Fibroblast of lung (primary cell): ENCODE measurements at regions not wholly inside any gene's neighbourhood (a gene's known extent, or its start where the extent isn't known, plus 50 kb on each side); places are given as distances from the start of the nearest gene placed in this dataset.

Source experiments
- DNase-seq, 2 donors: peaks; one replicate each; pipeline versions ENCODE4 v3.0.0 to v3.0.0-alpha.2; 2010; ENCODE audit warnings: low read depth in 2 of 2
- H2AFZ ChIP-seq: 2 replicates; pipeline ENCODE4 v1.5.1; 2012; ENCODE audit warnings: low read length, control low read depth, inconsistent platforms
- H3K27ac ChIP-seq: 2 replicates; pipeline ENCODE4 v1.5.1; 2011; ENCODE audit warnings: low read length, control low read depth; ENCODE audit not compliant: insufficient read depth
- H3K27me3 ChIP-seq: 2 replicates; pipeline ENCODE4 v1.5.1; 2011; ENCODE audit warnings: mild to moderate bottlenecking, low read length; ENCODE audit not compliant: control insufficient read depth, insufficient read depth
- H3K36me3 ChIP-seq: 2 replicates; pipeline ENCODE4 v1.5.1; 2011; ENCODE audit warnings: low read length; ENCODE audit not compliant: control insufficient read depth, insufficient read depth
- H3K4me1 ChIP-seq: 2 replicates; pipeline ENCODE4 v1.5.1; 2011; ENCODE audit warnings: low read length; ENCODE audit not compliant: control insufficient read depth, insufficient read depth; ENCODE audit errors: extremely low read depth
- H3K4me2 ChIP-seq: 2 replicates; pipeline ENCODE4 v1.5.1; 2011; ENCODE audit warnings: low read length, control low read depth; ENCODE audit not compliant: insufficient read depth; ENCODE audit errors: extremely low read depth
- H3K4me3 ChIP-seq, 4 experiments: fragments of 200-600 bp in 1 of 4; sonication (generic) in 1 of 4; replicated peaks in 1 of 4; 2 replicates each; pipeline ENCODE4 v1.5.1; 2011 to 2016; ENCODE audit warnings: low read length in 4 of 4, low read depth in 3 of 4, mild to moderate bottlenecking in 3 of 4, control low read depth in 2 of 4, inconsistent platforms in 1 of 4, mixed read lengths in 1 of 4; ENCODE audit not compliant: insufficient read depth in 1 of 4; ENCODE audit errors: control extremely low read depth in 1 of 4
- H3K79me2 ChIP-seq: 2 replicates; pipeline ENCODE4 v1.5.1; 2012; ENCODE audit warnings: mild to moderate bottlenecking, low read length, inconsistent platforms; ENCODE audit not compliant: control insufficient read depth, insufficient read depth
- H3K9ac ChIP-seq: 2 replicates; pipeline ENCODE4 v1.5.1; 2011; ENCODE audit warnings: mild to moderate bottlenecking, low read length, control low read depth; ENCODE audit not compliant: insufficient read depth
- H3K9me3 ChIP-seq: 2 replicates; pipeline ENCODE4 v1.5.1; 2012; ENCODE audit warnings: low read depth, low read length; ENCODE audit not compliant: control insufficient read depth, insufficient read depth
- H4K20me1 ChIP-seq: 2 replicates; pipeline ENCODE4 v1.5.1; 2011; ENCODE audit warnings: low read length; ENCODE audit not compliant: control insufficient read depth, insufficient read depth; ENCODE audit errors: extremely low read depth
- EZH2 ChIP-seq: IDR thresholded peaks from 2 replicates; pipeline ENCODE4 v1.5.1; 2012; ENCODE audit warnings: low read length, control low read depth, mild to moderate bottlenecking; ENCODE audit errors: missing control alignments
- TF ChIP-seq, protein P1 (sequence below), 2 donors: IDR thresholded peaks in 1 of 2; conservative IDR thresholded peaks in 1 of 2; 1 replicate in 1 of 2; 2 replicates in 1 of 2; pipeline ENCODE4 v1.5.1; 2011 to 2012; ENCODE audit warnings: low read length in 2 of 2, control low read depth in 1 of 2, inconsistent platforms in 1 of 2, low read depth in 1 of 2, mild to moderate bottlenecking in 1 of 2

DNA sequence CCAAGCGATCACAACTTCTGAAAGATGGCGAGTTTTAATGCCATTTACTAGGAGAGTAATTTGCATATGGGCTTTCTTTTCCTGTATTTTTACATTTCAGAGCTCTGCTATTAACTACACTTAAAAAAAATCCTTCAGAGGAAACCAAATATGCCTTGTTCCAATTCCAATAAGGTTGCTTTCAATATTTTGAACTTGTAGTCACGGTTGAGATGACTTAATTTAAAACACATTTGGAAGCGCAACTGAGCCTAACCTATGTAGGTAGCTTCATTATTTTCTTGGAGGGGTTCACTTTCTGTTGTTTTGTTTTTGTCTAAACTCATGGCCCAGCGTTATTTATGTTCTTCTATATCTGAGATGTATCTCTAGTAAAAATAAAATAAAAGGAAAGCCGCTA, 93.4 kb downstream of the BLID start:
- Histone ChIP-seq H4K20me1 (no peaks in the 10 kb centered on the region), H3K4me3 (no peak overlapping the region), H3K27ac (no peak overlapping the region), H3K36me3 (no peaks in the 10 kb centered on the region), H3K9ac (no peak overlapping the region), H3K4me2 (no peak overlapping the region), H2AFZ (no peak overlapping the region), H3K27me3 (no peaks in the 10 kb centered on the region), H3K4me1 (no peaks in the 10 kb centered on the region), H3K9me3 (no peaks in the 10 kb centered on the region), H3K79me2 (no peaks in the 10 kb centered on the region)
- DNase-seq = no peak
- TF ChIP-seq, protein P1, sequence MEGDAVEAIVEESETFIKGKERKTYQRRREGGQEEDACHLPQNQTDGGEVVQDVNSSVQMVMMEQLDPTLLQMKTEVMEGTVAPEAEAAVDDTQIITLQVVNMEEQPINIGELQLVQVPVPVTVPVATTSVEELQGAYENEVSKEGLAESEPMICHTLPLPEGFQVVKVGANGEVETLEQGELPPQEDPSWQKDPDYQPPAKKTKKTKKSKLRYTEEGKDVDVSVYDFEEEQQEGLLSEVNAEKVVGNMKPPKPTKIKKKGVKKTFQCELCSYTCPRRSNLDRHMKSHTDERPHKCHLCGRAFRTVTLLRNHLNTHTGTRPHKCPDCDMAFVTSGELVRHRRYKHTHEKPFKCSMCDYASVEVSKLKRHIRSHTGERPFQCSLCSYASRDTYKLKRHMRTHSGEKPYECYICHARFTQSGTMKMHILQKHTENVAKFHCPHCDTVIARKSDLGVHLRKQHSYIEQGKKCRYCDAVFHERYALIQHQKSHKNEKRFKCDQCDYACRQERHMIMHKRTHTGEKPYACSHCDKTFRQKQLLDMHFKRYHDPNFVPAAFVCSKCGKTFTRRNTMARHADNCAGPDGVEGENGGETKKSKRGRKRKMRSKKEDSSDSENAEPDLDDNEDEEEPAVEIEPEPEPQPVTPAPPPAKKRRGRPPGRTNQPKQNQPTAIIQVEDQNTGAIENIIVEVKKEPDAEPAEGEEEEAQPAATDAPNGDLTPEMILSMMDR (conservative IDR thresholded peaks at IDR 0.05 in 1 of 2, IDR thresholded peaks at IDR 0.05 in 1 of 2; ENCODE audit: low read depth in 1 of 2, low read length in 2 of 2) = no peak
- no peak for TF ChIP-seq EZH2

DNA sequence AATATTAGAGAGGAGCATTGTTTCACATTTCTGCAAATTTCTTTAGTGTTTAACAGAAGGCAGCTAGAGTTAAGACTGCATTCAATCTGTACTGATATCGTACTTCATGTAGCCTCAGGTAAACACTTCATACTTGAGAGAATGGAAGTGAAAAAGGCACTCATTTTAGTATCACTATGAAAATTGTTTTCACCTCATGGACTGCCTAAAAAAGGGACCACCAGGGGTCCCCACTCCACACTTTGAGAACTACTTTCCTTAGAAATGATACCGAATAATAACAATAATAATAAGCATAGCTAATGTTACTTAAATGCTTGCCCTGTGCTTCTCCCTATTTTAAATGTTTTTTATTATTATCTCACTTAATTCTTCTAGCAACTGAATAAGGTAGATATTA, 95.1 kb downstream of the BLID start:
- H3K4me1 ChIP-seq = no peaks in the 10 kb centered on the region
- no peaks in the 10 kb centered on the region for H4K20me1 ChIP-seq
- H3K4me3 ChIP-seq = no peak overlapping the region
- H3K27me3 ChIP-seq = no peaks in the 10 kb centered on the region
- H3K27ac ChIP-seq = no peak overlapping the region
- H3K36me3 ChIP-seq = no peaks in the 10 kb centered on the region
- H2AFZ ChIP-seq = no peak overlapping the region
- TF ChIP-seq, protein P1 (conservative IDR thresholded peaks at IDR 0.05 in 1 of 2, IDR thresholded peaks at IDR 0.05 in 1 of 2; ENCODE audit: low read depth in 1 of 2, low read length in 2 of 2) = peak; percentile 44 to 57
- TF ChIP-seq EZH2 = no peak
- no peaks in the 10 kb centered on the region for H3K9me3 ChIP-seq
- no peak overlapping the region for H3K4me2 ChIP-seq
- no peak overlapping the region for H3K9ac ChIP-seq
- peak in 1 of 2 donors; percentile 45 for DNase-seq
- no peaks in the 10 kb centered on the region for H3K79me2 ChIP-seq

DNA sequence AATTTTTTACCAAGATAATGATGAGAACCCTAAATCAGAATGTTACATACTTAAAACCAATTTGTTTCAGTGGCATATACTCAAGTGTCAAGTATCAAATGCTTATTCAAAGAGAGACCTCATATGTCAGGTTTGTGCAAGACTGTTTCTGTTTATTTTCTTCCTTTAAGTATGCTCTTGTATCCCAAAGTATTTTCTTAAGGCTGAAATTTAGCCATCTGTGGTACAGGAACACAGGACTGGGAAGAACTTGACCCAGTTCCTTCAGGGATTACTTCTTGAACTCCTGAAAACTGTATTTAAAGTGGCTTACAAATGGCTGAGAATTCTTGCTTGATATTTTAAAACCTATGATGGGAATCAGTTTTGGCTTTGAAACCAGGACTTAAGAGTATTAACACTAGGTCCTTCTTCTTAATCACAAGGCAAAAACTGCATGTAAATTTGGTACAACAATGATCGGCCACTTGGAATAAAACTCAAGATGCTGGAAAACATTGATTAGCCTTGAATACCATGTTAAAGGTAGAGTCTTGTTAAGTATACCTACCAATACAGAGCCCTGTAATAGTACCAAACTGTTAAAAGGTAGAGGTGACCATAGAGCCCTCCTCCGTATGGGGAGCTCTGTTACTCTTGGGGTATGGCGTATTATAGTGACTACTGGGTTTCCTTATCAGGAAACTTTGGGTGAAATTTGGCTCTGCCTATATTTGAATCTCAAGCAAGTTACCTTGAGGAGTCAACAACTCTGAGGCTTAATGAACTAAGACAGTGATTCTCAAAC, 95.9 kb downstream of the BLID start:
- Histone ChIP-seq H3K27ac (no peak overlapping the region), H3K79me2 (no peaks in the 10 kb centered on the region), H3K9me3 (no peaks in the 10 kb centered on the region), H2AFZ (no peak overlapping the region), H4K20me1 (no peaks in the 10 kb centered on the region), H3K4me2 (no peak overlapping the region), H3K9ac (no peak overlapping the region), H3K36me3 (no peaks in the 10 kb centered on the region), H3K4me1 (no peaks in the 10 kb centered on the region), H3K27me3 (no peaks in the 10 kb centered on the region), H3K4me3 (no peak overlapping the region)
- DNase-seq = no peak
- no peak for TF ChIP-seq EZH2
- TF ChIP-seq, protein P1 (conservative IDR thresholded peaks at IDR 0.05 in 1 of 2, IDR thresholded peaks at IDR 0.05 in 1 of 2; ENCODE audit: low read depth in 1 of 2, low read length in 2 of 2) = no peak
